Epithelial cell of prostate (primary cell): ENCODE measurements at regions not wholly inside any gene's neighbourhood (a gene's known extent, or its start where the extent isn't known, plus 50 kb on each side); places are given as distances from the start of the nearest gene placed in this dataset.

ENCODE experiments used
- DNase-seq: peaks from one replicate; pipeline ENCODE4 v3.0.0-alpha.2; 2011; ENCODE audit warnings: low read depth, low spot score
- H3K27ac ChIP-seq: fragments of 450-650 bp; 2 replicates; pipeline ENCODE4 v1.5.1; 2017; ENCODE audit warnings: mild to moderate bottlenecking

- H3K27ac ChIP-seq: no peak overlapping the region
- DNase-seq: no peak
Measured at GRCh38 chr4:178448372-178449035, 1006.3 kb upstream of the AGA start.

DNA sequence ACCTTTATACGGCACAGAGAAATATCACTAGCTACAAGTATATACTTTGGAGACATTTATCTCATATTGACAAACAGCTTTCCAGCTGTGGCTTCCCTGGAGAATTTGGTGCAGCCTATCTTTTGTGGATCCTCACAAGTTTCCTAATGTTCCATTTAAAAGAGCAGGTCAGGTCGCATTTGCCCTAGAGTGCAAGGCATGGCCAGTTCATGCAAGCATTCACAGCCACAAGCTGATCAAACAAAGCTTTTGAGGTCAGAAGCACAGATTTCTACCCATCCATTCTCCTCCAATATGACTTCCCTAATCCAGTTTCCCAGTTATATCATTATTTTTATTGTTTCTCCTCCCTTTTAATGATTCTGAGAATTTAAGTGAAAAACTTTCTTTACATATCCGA lies 1008.4 kb upstream of the AGA start:
- no peak overlapping the region for H3K27ac ChIP-seq
- DNase-seq: no peak

DNA sequence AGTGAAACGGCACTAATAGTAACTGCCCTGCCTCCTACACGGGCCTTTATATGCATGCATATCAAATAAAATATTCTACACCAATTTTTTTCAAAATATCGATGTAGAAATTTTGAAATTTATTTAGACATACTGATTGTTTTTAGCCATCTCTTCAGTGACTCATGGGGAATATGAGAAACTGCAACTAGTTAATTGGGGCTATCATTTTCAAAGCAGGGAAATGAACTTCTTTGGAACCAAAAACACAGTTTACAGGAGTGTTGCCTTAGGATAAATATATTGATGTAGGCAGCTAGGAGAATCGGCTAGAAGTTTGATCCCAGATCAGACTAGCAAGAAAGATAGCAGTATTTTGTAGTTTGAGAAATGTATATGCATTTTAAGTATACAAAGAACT lies 1010.8 kb upstream of the AGA start:
- H3K27ac ChIP-seq: no peak overlapping the region
- no peak for DNase-seq

GRCh38 chr4:178457286-178457685 lies 1015.0 kb upstream of the AGA start:
- H3K27ac ChIP-seq: no peak overlapping the region
- no peak for DNase-seq

GRCh38 chr4:178462710-178463109 lies 1020.5 kb upstream of the AGA start:
- no peak for DNase-seq
- H3K27ac ChIP-seq: no peak overlapping the region

- DNase-seq: no peak
- H3K27ac ChIP-seq: no peak overlapping the region
Measured at GRCh38 chr4:178463747-178464146, 1021.5 kb upstream of the AGA start.

- DNase-seq: no peak
Measured at GRCh38 chr4:178470996-178471784, 1029.0 kb upstream of the AGA start.

GRCh38 chr4:178471994-178472393 lies 1029.8 kb upstream of the AGA start:
- no peak overlapping the region for H3K27ac ChIP-seq
- no peak for DNase-seq

More at GRCh38 chr4:178470996-178471784, 1029.0 kb upstream of the AGA start:
- H3K27ac ChIP-seq: no peak overlapping the region

- no peak for DNase-seq
- no peak overlapping the region for H3K27ac ChIP-seq
Measured at GRCh38 chr4:178480105-178480504, 1037.9 kb upstream of the AGA start.

- no peak overlapping the region for H3K27ac ChIP-seq
- no peak for DNase-seq
Measured at GRCh38 chr4:178480881-178481280, 1038.6 kb upstream of the AGA start.

GRCh38 chr4:178481564-178481963 lies 1039.3 kb upstream of the AGA start:
- DNase-seq: no peak
- H3K27ac ChIP-seq: no peak overlapping the region

DNA sequence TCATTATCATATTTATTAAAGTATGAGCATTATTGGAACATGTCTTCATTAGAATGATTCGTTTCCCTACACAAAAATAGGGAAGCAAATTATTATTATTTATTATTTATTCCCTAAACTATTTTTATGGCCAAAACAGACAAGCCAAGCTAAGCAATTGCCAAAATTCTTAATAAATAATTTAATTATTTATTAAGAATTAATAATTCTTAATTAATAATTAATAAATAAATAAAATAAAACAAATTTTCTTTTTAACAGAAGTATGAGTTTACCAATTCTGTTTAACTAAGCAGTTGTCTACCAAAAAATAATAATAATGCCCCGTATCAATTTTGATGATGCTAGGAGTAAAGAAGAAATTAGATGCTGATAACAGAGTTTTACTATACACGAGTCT lies 1080.8 kb upstream of the AGA start:
- H3K27ac ChIP-seq: no peak overlapping the region
- DNase-seq: no peak

DNA sequence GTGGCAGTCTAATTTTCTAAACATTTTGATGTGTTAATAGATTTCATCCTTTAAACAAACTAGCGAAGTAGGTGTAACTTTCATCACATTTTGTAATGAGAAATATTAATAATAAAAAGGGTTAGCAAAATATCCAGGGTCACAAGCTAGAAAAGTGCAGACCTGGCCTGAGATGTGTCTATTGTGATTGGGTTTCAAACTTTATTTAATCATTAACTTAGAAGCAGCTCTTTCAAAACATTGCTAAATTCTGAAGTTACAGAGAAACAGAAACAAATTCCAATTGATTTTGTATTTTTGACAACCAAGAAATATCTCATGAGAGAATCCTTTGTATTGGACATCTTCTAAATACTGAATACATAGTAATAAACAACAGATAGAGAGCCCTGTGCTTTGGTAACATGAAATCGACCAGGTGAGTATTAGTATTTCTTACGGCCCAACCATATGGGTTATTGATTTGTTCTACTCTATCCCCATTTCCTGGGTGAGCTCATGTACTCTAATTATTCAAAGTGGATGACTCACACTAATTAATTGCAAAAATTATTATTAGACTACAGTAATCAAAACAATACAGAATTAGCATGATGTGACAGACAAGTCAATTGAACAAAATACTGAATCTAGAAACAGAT lies 1093.8 kb upstream of the AGA start:
- no peak for DNase-seq
- no peak overlapping the region for H3K27ac ChIP-seq

GRCh38 chr4:178553201-178553600 lies 1111.0 kb upstream of the AGA start:
- no peak overlapping the region for H3K27ac ChIP-seq
- DNase-seq: no peak

DNA sequence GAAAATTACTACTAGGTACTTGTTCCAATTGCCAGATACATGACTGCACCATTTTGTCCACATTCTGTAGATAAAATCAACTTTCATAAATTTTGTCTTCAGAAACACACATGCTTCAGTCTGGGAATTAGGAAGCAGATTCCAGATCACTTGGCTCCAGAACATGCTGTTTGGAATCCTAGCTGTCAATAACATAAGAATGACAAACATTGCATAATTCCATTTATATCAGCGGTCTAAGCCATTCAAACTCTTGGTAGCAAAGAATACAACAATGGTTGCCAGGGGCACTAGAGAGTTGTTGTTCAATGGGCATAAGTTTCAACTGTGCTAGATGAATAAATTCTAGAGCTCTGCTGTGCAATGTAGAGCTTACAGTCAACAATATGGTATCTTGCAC lies 1112.1 kb upstream of the AGA start:
- no peak for DNase-seq

GRCh38 chr4:178556796-178557195 lies 1114.6 kb upstream of the AGA start:
- no peak overlapping the region for H3K27ac ChIP-seq
- no peak for DNase-seq

More for the DNA sequence above, 1112.1 kb upstream of the AGA start:
- H3K27ac ChIP-seq: no peak overlapping the region

DNA sequence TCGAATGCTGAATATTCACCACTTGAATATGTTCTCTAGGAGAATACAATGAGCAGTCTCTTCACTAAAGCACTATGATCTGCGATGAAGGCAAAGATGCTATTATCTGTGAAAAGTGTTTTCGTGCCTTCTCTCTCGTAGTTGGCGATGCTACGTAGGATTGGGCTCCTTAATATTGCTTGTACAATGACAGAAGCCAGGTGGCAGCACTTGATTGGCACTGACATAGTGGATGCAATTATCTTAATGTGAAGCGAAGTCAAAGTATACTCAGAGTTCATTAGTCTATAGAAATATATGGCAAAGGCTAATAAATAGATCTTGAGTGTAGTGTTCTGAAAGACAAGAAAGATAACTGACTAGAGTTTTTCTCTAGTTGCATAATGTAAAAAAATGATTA lies 1135.7 kb upstream of the AGA start:
- no peak for DNase-seq
- H3K27ac ChIP-seq: no peak overlapping the region

GRCh38 chr4:178595500-178596138 lies 1153.4 kb upstream of the AGA start:
- DNase-seq: no peak
- no peak overlapping the region for H3K27ac ChIP-seq

- DNase-seq: no peak
- no peak overlapping the region for H3K27ac ChIP-seq
Measured at GRCh38 chr4:178598672-178599071, 1156.4 kb upstream of the AGA start.

DNA sequence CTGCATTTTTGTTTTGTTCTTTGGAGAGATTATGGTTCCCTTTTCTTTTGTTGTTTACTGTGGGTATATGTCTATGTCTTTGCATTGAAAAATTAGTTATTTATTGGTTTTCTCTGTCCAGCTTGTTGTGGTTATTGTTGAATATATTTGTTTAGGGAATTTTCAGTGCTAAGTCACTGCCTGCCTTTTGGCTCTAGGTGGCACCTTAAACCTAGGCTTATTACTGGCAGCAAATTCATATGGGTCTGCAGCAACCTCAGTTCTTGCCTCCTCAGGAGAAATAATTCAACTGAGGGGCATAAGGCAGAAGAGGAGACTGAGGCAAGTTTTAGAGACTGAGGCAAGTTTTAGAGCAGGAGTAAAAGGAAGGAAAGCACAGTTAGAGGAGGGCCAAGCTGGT lies 1157.3 kb upstream of the AGA start:
- DNase-seq: no peak
- H3K27ac ChIP-seq: no peak overlapping the region

- H3K27ac ChIP-seq: no peak overlapping the region
- DNase-seq: no peak
Measured at GRCh38 chr4:178602833-178603232, 1160.6 kb upstream of the AGA start.
